Stimulated activated CD4-positive, alpha-beta T cell treated with anti-CD3 and anti-CD28 coated beads, Interleukin-12 subunit alpha, Interleukin-12 subunit beta, amount 100 ng/mL, for 48 hours (primary cell): ENCODE measurements at regions not wholly inside any gene's neighbourhood (a gene's known extent, or its start where the extent isn't known, plus 50 kb on each side); places are given as distances from the start of the nearest gene placed in this dataset.

Experiments
- DNase-seq, 3 donors: peaks; one replicate each; pipeline ENCODE4 v3.0.0-alpha.2; 2020; ENCODE audit warnings: low read depth in 2 of 3, low spot score in 1 of 3

GRCh38 chr1:104932949-104933679 lies 1183.4 kb downstream of the AMY1C start:
- no peak for DNase-seq

GRCh38 chr1:104933846-104934245 lies 1184.1 kb downstream of the AMY1C start:
- DNase-seq, result no peak

- no peak for DNase-seq
These were observed 1195.7 kb downstream of the AMY1C start for GRCh38 chr1:104945406-104945805.

- no peak for DNase-seq
These were observed 1197.0 kb downstream of the AMY1C start for GRCh38 chr1:104946558-104947210.

GRCh38 chr1:104953555-104953954 lies 1203.9 kb downstream of the AMY1C start:
- DNase-seq, result no peak

DNA sequence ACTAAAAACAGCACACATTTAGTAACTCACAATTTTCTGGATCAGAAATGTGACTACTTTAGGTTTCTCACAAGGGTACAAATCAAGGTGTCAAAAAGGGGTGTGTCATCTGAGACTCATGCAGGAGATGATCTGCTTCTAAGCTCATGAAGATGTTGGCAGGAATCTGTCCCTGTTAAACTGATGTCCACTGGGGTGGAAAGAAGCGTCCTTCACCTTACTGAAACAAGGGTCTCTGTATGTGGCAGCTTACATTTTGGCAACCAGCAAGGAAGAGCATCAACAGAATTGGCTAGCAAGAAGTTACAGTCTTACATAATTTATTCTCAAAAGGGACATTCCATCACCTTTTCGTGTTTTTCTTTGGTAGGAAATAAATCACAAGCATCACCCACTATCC lies 1223.8 kb downstream of the AMY1C start:
- no peak for DNase-seq

DNA sequence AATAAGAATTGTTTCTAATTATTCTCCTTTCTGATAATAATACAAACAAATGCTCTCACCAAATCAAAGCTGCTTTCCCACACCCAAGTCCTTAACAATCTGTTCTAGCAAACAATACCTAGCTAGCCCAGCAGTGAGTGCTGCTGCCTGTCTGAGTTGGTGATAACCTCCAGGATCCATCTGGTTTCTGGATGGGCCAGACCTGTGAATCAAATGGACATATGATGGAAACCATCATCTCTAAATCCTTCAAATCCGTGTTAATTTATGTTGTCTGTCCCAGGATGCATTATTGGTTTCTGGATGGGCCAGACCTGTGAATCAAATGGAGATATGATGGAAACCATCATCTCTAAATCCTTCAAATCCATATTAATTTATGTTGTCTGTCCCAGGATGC lies 1230.0 kb downstream of the AMY1C start:
- no peak for DNase-seq

- no peak for DNase-seq
These were observed 1237.5 kb downstream of the AMY1C start for GRCh38 chr1:104987210-104987609.

- no peak for DNase-seq
These were observed 1239.3 kb downstream of the AMY1C start for GRCh38 chr1:104989012-104989411.

- DNase-seq, result no peak
These were observed 1242.0 kb downstream of the AMY1C start for GRCh38 chr1:104991702-104992101.

DNA sequence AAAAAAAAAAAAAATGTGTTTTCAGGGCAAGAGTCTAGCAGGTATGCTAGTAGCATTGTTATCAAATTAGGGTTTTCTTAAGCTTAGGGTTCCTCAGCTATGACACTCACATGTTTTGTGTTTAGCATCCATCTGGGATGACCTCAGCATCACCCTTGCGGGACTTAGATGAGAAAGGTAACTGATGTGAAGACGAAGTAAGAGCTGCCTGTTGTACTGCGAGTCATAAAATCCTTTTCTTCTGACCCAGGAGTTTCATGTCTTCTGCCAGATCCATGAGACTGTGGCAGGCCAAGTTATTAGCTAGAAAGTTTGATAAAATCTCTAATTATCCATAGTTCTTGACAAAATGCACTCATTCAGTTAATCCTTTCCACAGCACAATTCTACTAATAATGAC lies 1251.1 kb downstream of the AMY1C start:
- no peak for DNase-seq

DNA sequence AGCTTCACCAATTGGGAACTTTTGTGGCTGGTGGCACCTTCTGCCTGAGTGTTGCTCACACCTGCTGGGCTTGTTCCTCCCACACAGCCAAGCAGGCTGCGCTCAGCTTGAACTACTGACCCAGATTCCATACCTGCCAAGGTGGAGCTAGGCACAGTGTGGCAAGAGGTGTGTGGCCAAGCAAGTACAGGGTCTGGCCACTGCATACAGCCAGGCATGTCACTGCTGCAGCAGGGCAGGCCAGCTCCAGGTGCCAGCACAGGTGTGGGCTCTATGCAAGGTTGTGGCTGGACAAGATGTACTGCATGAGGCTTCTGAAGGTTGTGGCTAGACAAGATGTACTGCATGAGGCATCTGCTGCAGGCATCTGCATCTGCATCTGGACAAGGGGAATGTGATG lies 1254.8 kb downstream of the AMY1C start:
- DNase-seq, result no peak

- DNase-seq, result no peak
These were observed 1256.0 kb downstream of the AMY1C start for GRCh38 chr1:105005594-105006195.

DNA sequence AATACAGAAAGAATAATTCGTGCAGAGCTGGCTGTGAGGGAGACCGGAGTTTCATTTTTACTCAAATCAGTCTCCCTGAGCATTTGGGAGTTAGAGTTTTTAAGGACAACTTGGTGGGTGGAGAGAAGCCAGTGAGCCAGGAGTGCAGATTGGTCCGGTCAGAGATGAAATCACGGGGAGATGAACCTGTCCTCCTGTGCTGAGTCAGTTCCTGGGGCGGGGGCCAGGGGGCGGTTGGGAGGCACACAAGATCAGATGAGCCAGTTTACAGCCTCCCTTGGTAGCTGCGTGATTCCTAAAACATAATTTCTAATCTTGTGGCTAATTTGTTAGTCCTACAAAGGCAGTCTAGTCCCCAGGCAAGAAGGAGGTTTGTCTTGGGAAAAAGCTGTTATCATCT lies 1267.9 kb downstream of the AMY1C start:
- no peak for DNase-seq

DNA sequence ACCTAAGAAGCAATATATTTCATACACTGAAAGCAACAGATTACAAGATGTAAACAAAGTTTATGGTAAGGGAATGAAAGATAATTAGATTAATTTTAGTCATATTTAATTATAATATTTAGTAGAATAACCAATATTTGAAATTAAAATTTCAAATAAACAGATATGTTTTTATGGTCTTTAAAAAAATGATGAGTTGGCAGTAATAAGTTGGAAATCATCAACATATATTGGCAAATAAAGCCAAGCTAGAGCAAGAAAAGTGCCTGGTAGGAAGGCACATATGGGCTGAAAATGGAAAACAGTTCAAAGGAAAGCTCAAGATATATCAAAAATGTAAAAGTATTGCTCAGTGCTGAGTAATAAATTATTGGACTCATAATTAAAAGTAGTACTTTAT lies 1274.0 kb downstream of the AMY1C start:
- no peak for DNase-seq

DNA sequence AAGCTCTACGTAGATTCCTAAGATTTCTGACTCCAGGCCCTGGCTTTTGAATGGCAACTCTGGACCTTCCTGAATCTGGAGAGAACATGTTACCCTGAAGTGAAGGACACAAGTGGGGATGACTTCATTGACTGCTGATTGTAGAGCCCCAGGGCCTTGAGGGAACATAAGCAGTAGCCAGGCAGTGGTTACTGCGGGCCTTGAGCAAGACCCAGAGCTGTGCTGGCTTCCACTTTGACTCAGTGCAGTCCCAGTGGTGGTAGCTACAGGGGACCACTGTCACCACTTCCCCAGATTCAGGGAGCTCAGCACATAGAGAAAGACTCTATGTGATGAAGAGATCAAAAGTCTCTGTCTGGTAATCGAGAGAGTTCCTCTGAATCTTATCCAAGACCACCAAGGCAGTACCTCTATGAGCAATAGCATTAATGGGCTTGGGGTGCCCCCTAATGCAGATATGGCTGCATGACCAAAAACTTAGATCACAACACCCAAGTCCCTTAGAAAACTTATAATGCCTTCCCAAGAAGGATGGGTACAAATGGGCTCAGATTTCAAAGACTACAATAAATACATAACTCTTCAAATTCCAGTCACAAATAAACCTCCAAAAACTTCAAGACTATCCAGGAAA lies 1278.3 kb downstream of the AMY1C start:
- DNase-seq, result no peak

DNA sequence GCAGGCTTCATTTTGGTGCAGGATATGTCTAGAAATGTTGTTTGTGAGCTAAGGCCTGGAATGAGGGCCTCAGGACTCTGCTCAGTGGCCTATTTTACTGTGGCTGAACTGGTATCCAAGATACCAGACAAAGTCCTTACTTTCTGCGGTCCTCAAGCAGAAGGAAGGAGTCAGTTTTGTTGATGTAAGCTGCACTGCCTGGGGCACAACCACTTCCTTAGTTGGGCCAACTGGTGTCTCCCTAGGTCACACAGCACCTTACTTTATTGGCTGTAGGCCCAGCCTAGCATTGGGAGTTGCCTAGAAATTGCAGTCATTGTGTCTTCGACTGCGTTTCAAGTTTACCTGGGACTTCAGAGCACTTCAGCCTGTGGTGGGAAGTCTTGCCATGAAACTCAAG lies 1322.7 kb downstream of the AMY1C start:
- DNase-seq, result no peak

- no peak for DNase-seq
These were observed 1323.2 kb downstream of the AMY1C start for GRCh38 chr1:105072850-105073249.

DNA sequence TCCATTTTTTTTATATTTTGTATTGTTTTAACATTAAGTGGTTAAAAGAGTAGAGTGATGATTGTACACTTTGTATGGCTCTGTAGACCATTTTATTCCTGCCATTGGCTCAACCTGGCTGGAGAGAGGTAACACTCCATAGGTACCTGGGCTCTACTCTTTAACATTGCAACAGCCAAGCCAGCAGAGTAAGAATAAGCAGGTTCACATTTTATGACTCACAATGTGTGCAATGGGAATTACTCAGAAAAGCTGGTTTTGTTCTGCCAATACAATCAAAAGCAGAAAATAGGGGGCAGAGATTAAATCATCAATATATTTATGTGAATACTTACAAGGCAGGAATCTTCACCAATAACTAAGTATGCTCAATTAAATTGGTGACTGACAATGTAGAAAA lies 1324.0 kb downstream of the AMY1C start:
- DNase-seq, result no peak

- no peak for DNase-seq
These were observed 1333.9 kb downstream of the AMY1C start for GRCh38 chr1:105083611-105084010.

GRCh38 chr1:105087506-105087905 lies 1337.8 kb downstream of the AMY1C start:
- DNase-seq, result no peak

- no peak for DNase-seq
These were observed 1338.5 kb downstream of the AMY1C start for GRCh38 chr1:105088166-105088565.
